Caco-2 (cell line): ENCODE measurements at regions not wholly inside any gene's neighbourhood (a gene's known extent, or its start where the extent isn't known, plus 50 kb on each side); places are given as distances from the start of the nearest gene placed in this dataset.
"Not testable (repeated sequence)": the region's sequence is repeated elsewhere in the genome, so short reads cannot be mapped to it uniquely, and the experiment has no call there.

ENCODE experiments used
- BruUV-seq: library from RNA; stranded (reverse); fragments of 400-500 nt; replicated peaks from 2 replicates; lab custom pipeline; 2021; lab: Mats Ljungman, UMichigan
- CTCF ChIA-PET: fragments of 300-600 bp; sonication (Branson Sonifier 250); formaldehyde crosslinking; loops from one replicate; lab custom pipeline; 2022; ENCODE audit warnings: antibody characterized with exemption; lab: Charles Lee
- POLR2A ChIA-PET: fragments of 300-600 bp; sonication (Branson Sonifier 250); formaldehyde crosslinking; loops from one replicate; lab custom pipeline; 2022; ENCODE audit warnings: antibody characterized with exemption; lab: Charles Lee
- DNase-seq, 2 experiments: peaks; one replicate each; pipeline versions ENCODE4 v3.0.0 to v3.0.0-alpha.2; 2020 to 2022
- H3K27me3 ChIP-seq: replicated peaks from 2 replicates; pipeline ENCODE4 v1.6.0; 2011; ENCODE audit warnings: low read length; ENCODE audit not compliant: control insufficient read depth, insufficient read depth
- H3K36me3 ChIP-seq: 2 replicates; pipeline ENCODE4 v1.5.1; 2011; ENCODE audit warnings: low read length; ENCODE audit not compliant: control insufficient read depth, insufficient read depth
- H3K4me1 ChIP-seq: fragments of 250-450 bp; sonication (Bioruptor Pico); 2 replicates; pipeline ENCODE4 v1.5.1; 2020; ENCODE audit warnings: mild to moderate bottlenecking
- H3K4me3 ChIP-seq: 2 replicates; pipeline ENCODE4 v1.5.1; 2011; ENCODE audit warnings: low read depth, mild to moderate bottlenecking, control low read depth, low read length
- H3K9me3 ChIP-seq: fragments of 250-450 bp; sonication (Bioruptor Pico); 2 replicates; pipeline ENCODE4 v1.5.1; 2020; ENCODE audit warnings: mild to moderate bottlenecking, moderate library complexity
- H3K27ac Mint-ChIP-seq: one replicate; pipeline ENCODE4 v1.8.0; 2022; ENCODE audit warnings: mixed read lengths; ENCODE audit not compliant: unreplicated experiment
- H3K27me3 Mint-ChIP-seq: one replicate; pipeline ENCODE4 v1.8.0; 2022; ENCODE audit warnings: mixed read lengths; ENCODE audit not compliant: insufficient read depth, unreplicated experiment
- H3K36me3 Mint-ChIP-seq: one replicate; pipeline ENCODE4 v1.8.0; 2022; ENCODE audit warnings: mild to moderate bottlenecking, mixed read lengths; ENCODE audit not compliant: insufficient read depth, unreplicated experiment
- H3K4me1 Mint-ChIP-seq: one replicate; pipeline ENCODE4 v1.8.0; 2022; ENCODE audit warnings: low read depth, mixed read lengths; ENCODE audit not compliant: unreplicated experiment
- H3K4me3 Mint-ChIP-seq: one replicate; pipeline ENCODE4 v1.8.0; 2022; ENCODE audit warnings: mild to moderate bottlenecking, moderate library complexity, mixed read lengths; ENCODE audit not compliant: unreplicated experiment
- H3K9me3 Mint-ChIP-seq: one replicate; pipeline ENCODE4 v1.8.0; 2022; ENCODE audit warnings: mixed read lengths; ENCODE audit not compliant: unreplicated experiment
- intact Hi-C: fragments of 100-400 bp; cut with micrococcal nuclease; formaldehyde crosslinking; loops from one replicate; pipeline ENCODE4 v1.10.0; 2022; ENCODE audit not compliant: unreplicated experiment
- TF ChIP-seq, protein P1 (sequence below), 2 experiments: fragments of 200-600 bp in 1 of 2; IDR thresholded peaks; 1 replicate in 1 of 2; 2 replicates in 1 of 2; pipeline versions ENCODE4 v1.5.1 to v1.8.0; 2011 to 2022; ENCODE audit warnings: antibody characterized with exemption in 1 of 2, control low read depth in 1 of 2, inconsistent platforms in 1 of 2, low read depth in 1 of 2, low read length in 1 of 2, mild to moderate bottlenecking in 1 of 2, moderate library complexity in 1 of 2; ENCODE audit not compliant: insufficient read depth in 1 of 2, severe bottlenecking in 1 of 2, unreplicated experiment in 1 of 2

DNA sequence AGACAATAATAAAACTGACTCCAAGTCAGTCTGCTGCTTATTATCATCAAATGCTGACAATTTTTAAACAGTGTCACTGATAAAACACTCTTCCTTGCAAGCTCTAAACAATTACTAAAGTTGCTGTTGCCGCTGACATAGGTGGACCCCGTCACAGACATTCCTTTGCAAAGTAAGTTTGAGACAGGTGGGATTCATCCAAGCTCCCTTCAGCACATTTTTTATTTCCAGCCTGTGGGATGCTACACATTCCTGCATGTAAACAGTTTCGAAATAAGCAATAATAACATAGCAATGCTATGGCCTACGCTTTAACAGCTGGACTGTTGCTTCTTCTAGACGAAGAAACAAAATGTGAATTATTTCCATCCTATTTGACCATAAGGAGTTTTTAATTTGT, 85.4 kb upstream of the HIF1A start:
- peaks cover 11% of the 10 kb centered on the region; the same call in 1 of the 2 replicates for H3K4me1 ChIP-seq
- Mint-ChIP-seq H3K9me3 (no peaks in the 10 kb centered on the region), H3K36me3 (no peaks in the 10 kb centered on the region), H3K4me3 (no peak overlapping the region), H3K27ac (no peak overlapping the region), H3K4me1 (peaks cover 26% of the 10 kb centered on the region), H3K27me3 (no peaks in the 10 kb centered on the region)
- ChIA-PET POLR2A (no interaction called here), CTCF (interaction anchor here (1.0 kb wide), 1 partner anchor 49 kb away, joined by 3 read pairs; no protein-coding TSS in a partner anchor)
- BruUV-seq, result no TSS peak
- no peak for DNase-seq
- H3K27me3 ChIP-seq, result no peaks in the 10 kb centered on the region
- no peaks in the 10 kb centered on the region for H3K9me3 ChIP-seq
- no peak overlapping the region for H3K4me3 ChIP-seq
- TF ChIP-seq, protein P1, sequence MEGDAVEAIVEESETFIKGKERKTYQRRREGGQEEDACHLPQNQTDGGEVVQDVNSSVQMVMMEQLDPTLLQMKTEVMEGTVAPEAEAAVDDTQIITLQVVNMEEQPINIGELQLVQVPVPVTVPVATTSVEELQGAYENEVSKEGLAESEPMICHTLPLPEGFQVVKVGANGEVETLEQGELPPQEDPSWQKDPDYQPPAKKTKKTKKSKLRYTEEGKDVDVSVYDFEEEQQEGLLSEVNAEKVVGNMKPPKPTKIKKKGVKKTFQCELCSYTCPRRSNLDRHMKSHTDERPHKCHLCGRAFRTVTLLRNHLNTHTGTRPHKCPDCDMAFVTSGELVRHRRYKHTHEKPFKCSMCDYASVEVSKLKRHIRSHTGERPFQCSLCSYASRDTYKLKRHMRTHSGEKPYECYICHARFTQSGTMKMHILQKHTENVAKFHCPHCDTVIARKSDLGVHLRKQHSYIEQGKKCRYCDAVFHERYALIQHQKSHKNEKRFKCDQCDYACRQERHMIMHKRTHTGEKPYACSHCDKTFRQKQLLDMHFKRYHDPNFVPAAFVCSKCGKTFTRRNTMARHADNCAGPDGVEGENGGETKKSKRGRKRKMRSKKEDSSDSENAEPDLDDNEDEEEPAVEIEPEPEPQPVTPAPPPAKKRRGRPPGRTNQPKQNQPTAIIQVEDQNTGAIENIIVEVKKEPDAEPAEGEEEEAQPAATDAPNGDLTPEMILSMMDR (IDR thresholded peaks at IDR 0.05; ENCODE audit: insufficient read depth in 1 of 2, low read depth in 1 of 2, low read length in 1 of 2, severe bottlenecking in 1 of 2, unreplicated experiment in 1 of 2), result no peak
- intact Hi-C loops, result no loop called here
- no peaks in the 10 kb centered on the region for H3K36me3 ChIP-seq

DNA sequence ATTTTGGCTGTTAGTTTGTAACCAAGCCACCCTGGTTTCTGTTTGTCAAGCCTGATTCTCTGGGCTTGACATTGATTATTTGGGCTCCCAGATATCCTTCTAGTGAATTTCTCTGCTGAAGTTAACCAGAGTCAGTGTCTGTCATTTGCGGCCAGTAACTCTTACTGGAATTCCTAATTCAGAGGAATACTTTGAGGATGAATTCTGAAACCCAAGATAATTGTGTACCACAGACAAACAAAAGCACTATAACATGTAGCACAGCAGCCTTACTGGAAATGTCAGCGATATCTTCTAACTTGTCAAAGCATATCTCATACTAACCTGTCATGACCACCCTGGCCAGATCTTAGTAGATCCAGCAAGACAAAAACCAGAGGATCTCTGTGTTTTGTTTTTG, 84.4 kb upstream of the HIF1A start:
- BruUV-seq, result no TSS peak
- H3K4me3 ChIP-seq, result no peak overlapping the region
- peaks cover 20% of the 10 kb centered on the region for H3K4me1 ChIP-seq
- H3K36me3 Mint-ChIP-seq, result no peaks in the 10 kb centered on the region
- no peak overlapping the region for H3K27ac Mint-ChIP-seq
- no peaks in the 10 kb centered on the region for H3K36me3 ChIP-seq
- TF ChIP-seq, protein P1 (IDR thresholded peaks at IDR 0.05; ENCODE audit: insufficient read depth in 1 of 2, low read depth in 1 of 2, low read length in 1 of 2, severe bottlenecking in 1 of 2, unreplicated experiment in 1 of 2), result no peak
- no peak overlapping the region for H3K4me3 Mint-ChIP-seq
- peaks cover 34% of the 10 kb centered on the region for H3K4me1 Mint-ChIP-seq
- CTCF ChIA-PET, result no interaction called here
- H3K9me3 Mint-ChIP-seq, result no peaks in the 10 kb centered on the region
- H3K9me3 ChIP-seq, result no peaks in the 10 kb centered on the region
- intact Hi-C loops, result no loop called here
- H3K27me3 ChIP-seq, result no peaks in the 10 kb centered on the region
- no peaks in the 10 kb centered on the region for H3K27me3 Mint-ChIP-seq
- DNase-seq, result no peak
- POLR2A ChIA-PET, result no interaction called here

DNA sequence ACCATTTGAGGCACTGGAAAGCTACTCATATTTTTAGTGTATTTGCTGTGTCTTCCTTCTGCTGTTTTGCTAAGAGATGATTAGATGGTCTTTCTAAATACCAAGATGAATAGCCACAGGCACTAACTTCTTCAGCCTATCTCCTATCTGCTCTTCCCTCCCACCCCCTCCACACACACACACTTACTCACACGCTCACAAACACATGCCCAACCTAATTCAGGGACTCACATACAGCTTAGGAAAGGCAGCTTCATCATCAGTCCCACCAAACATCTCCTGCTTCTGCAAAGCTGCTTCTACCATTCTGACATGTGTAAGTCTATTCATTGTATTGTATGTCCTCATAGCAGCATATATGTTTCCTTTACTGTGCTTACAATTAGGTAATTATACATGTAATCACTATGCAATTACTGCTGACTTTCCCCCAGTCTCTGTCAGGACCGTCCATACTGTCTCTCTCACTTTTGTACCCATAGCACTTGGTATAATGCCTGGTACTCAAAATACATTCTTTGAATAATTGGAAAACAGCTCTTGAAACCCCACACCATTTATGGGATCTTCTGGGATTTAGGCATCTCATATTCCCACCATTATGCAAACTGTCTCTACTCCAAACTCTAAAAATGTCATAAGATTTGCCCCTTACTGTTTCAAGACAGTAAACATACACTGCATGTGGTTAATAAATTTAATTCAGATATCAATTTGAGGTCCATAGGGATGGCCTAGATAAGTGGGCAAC, 83.3 kb upstream of the HIF1A start:
- no peak for DNase-seq
- Histone ChIP-seq H3K4me3 (no peak overlapping the region), H3K9me3 (no peaks in the 10 kb centered on the region), H3K4me1 (peaks cover 25% of the 10 kb centered on the region), H3K27me3 (no peaks in the 10 kb centered on the region), H3K36me3 (no peaks in the 10 kb centered on the region)
- Mint-ChIP-seq H3K4me3 (no peak overlapping the region), H3K36me3 (no peaks in the 10 kb centered on the region), H3K9me3 (no peaks in the 10 kb centered on the region), H3K27me3 (no peaks in the 10 kb centered on the region), H3K4me1 (peaks cover 39% of the 10 kb centered on the region), H3K27ac (no peak overlapping the region)
- no TSS peak for BruUV-seq
- TF ChIP-seq, protein P1 (IDR thresholded peaks at IDR 0.05; ENCODE audit: insufficient read depth in 1 of 2, low read depth in 1 of 2, low read length in 1 of 2, severe bottlenecking in 1 of 2, unreplicated experiment in 1 of 2), result no peak
- intact Hi-C loops, result no loop called here
- POLR2A ChIA-PET, result no interaction called here
- CTCF ChIA-PET, result interaction anchor here (1.3 kb wide), 1 partner anchor 9 kb away, joined by 4 read pairs; no protein-coding TSS in a partner anchor

DNA sequence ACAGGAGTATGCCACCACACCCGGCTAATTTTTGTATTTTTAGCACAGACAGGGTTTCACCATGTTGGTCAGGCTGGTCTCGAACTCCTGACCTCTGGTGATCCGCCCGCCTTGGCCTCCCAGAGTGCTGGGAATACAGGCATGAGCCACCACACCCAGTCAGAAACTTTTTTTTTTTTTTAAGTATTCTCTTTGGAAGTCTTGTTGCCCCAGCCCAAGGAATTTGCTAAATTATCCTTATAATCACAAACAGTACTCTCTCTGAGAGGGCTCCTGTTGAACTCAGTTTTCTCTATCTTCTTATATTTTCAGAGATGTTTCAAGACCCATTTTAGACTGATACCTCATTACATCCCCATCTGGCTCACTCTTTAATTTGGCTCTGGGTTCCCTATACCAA, 82.3 kb upstream of the HIF1A start:
- H3K9me3 ChIP-seq, CTCF ChIA-PET, POLR2A ChIA-PET, H3K4me3 ChIP-seq, H3K27ac Mint-ChIP-seq, H3K9me3 Mint-ChIP-seq, intact Hi-C loops, DNase-seq, H3K27me3 ChIP-seq, H3K36me3 ChIP-seq, H3K36me3 Mint-ChIP-seq, H3K27me3 Mint-ChIP-seq, H3K4me3 Mint-ChIP-seq, BruUV-seq: not testable (repeated sequence)
- H3K4me1 Mint-ChIP-seq, result peaks cover 35% of the 10 kb centered on the region
- peaks cover 23% of the 10 kb centered on the region for H3K4me1 ChIP-seq
